ENCODE measurements at regions not wholly inside any gene's neighbourhood (a gene's known extent, or its start where the extent isn't known, plus 50 kb on each side); places are given as distances from the start of the nearest gene placed in this dataset.

GRCh38 chr16:50933262-50933661 lies 191.4 kb downstream of the CYLD start:
- H3K9ac ChIP-seq (ENCODE audit: low read depth, low read length), result no peak overlapping the region

GRCh38 chr16:50932348-50932935 lies 190.6 kb downstream of the CYLD start:
- no peak for DNase-seq
- H2AFZ ChIP-seq (ENCODE audit: low read depth, low read length), result no peak overlapping the region
- TF ChIP-seq CTCF (IDR thresholded peaks at IDR 0.05; ENCODE audit: borderline replicate concordance, extremely low read depth, low read length, poor library complexity, severe bottlenecking) (no peak), EZH2 (IDR thresholded peaks at IDR 0.05; ENCODE audit: borderline replicate concordance, low read depth, low read length, severe bottlenecking) (no peak)
- H3K27ac ChIP-seq (ENCODE audit: low read length), result no peak overlapping the region
- H3K4me2 ChIP-seq (ENCODE audit: insufficient read depth, low read length), result no peak overlapping the region
- no peaks in the 10 kb centered on the region for H3K4me1 ChIP-seq (ENCODE audit: insufficient read depth, low read length)
- H3K4me3 ChIP-seq (ENCODE audit: low read depth in 1 of 2, low read length in 2 of 2), result no peak overlapping the region
- H3K9ac ChIP-seq (ENCODE audit: low read depth, low read length), result no peak overlapping the region
- H4K20me1 ChIP-seq (ENCODE audit: insufficient read depth, low read length), result no peaks in the 10 kb centered on the region
- no peaks in the 10 kb centered on the region for H3K9me3 ChIP-seq (ENCODE audit: insufficient read depth, low read length, severe bottlenecking)
- no peaks in the 10 kb centered on the region for H3K79me2 ChIP-seq (ENCODE audit: insufficient read depth, low read length)
- no peaks in the 10 kb centered on the region for H3K36me3 ChIP-seq (ENCODE audit: insufficient read depth, low read length)
- no peaks in the 10 kb centered on the region for H3K27me3 ChIP-seq (ENCODE audit: insufficient read depth, low read length, poor library complexity)
- no peak for ATAC-seq (ENCODE audit: insufficient read depth, low read depth)

More at GRCh38 chr16:50933262-50933661, 191.4 kb downstream of the CYLD start:
- H3K4me2 ChIP-seq (ENCODE audit: insufficient read depth, low read length), result no peak overlapping the region
- H3K27ac ChIP-seq (ENCODE audit: low read length), result no peak overlapping the region
- no peak overlapping the region for H2AFZ ChIP-seq (ENCODE audit: low read depth, low read length)
- H3K4me1 ChIP-seq (ENCODE audit: insufficient read depth, low read length), result no peaks in the 10 kb centered on the region
- ATAC-seq (ENCODE audit: insufficient read depth, low read depth), result no peak
- no peak for DNase-seq
- H3K27me3 ChIP-seq (ENCODE audit: insufficient read depth, low read length, poor library complexity), result no peaks in the 10 kb centered on the region
- H3K79me2 ChIP-seq (ENCODE audit: insufficient read depth, low read length), result no peaks in the 10 kb centered on the region
- no peak overlapping the region for H3K4me3 ChIP-seq (ENCODE audit: low read depth in 1 of 2, low read length in 2 of 2)
- no peak for TF ChIP-seq CTCF (IDR thresholded peaks at IDR 0.05; ENCODE audit: borderline replicate concordance, extremely low read depth, low read length, poor library complexity, severe bottlenecking)
- no peak for TF ChIP-seq EZH2 (IDR thresholded peaks at IDR 0.05; ENCODE audit: borderline replicate concordance, low read depth, low read length, severe bottlenecking)
- H3K36me3 ChIP-seq (ENCODE audit: insufficient read depth, low read length), result no peaks in the 10 kb centered on the region
- no peaks in the 10 kb centered on the region for H3K9me3 ChIP-seq (ENCODE audit: insufficient read depth, low read length, severe bottlenecking)
- H4K20me1 ChIP-seq (ENCODE audit: insufficient read depth, low read length), result no peaks in the 10 kb centered on the region

GRCh38 chr16:50928065-50928464 lies 186.2 kb downstream of the CYLD start:
- H3K9me3 ChIP-seq (ENCODE audit: insufficient read depth, low read length, severe bottlenecking), result no peaks in the 10 kb centered on the region
- no peaks in the 10 kb centered on the region for H4K20me1 ChIP-seq (ENCODE audit: insufficient read depth, low read length)
- H3K79me2 ChIP-seq (ENCODE audit: insufficient read depth, low read length), result no peaks in the 10 kb centered on the region
- H3K4me1 ChIP-seq (ENCODE audit: insufficient read depth, low read length), result no peaks in the 10 kb centered on the region
- no peak overlapping the region for H3K27ac ChIP-seq (ENCODE audit: low read length)
- DNase-seq (no peak), ATAC-seq (ENCODE audit: insufficient read depth, low read depth) (no peak)
- H3K4me2 ChIP-seq (ENCODE audit: insufficient read depth, low read length), result no peak overlapping the region
- no peak overlapping the region for H3K4me3 ChIP-seq (ENCODE audit: low read depth in 1 of 2, low read length in 2 of 2)
- H3K9ac ChIP-seq (ENCODE audit: low read depth, low read length), result no peak overlapping the region
- no peaks in the 10 kb centered on the region for H3K27me3 ChIP-seq (ENCODE audit: insufficient read depth, low read length, poor library complexity)
- no peak for TF ChIP-seq CTCF (IDR thresholded peaks at IDR 0.05; ENCODE audit: borderline replicate concordance, extremely low read depth, low read length, poor library complexity, severe bottlenecking)
- no peak for TF ChIP-seq EZH2 (IDR thresholded peaks at IDR 0.05; ENCODE audit: borderline replicate concordance, low read depth, low read length, severe bottlenecking)
- H3K36me3 ChIP-seq (ENCODE audit: insufficient read depth, low read length), result no peaks in the 10 kb centered on the region
- no peak overlapping the region for H2AFZ ChIP-seq (ENCODE audit: low read depth, low read length)

Data from DND-41 (cell line).